KMS-11 (cell line): ENCODE measurements at regions not wholly inside any gene's neighbourhood (a gene's known extent, or its start where the extent isn't known, plus 50 kb on each side); places are given as distances from the start of the nearest gene placed in this dataset.

Experiments
- H2AFZ ChIP-seq: fragments of 200-600 bp; sonication (generic); 2 replicates; pipeline ENCODE4 v1.6.1; 2016; ENCODE audit warnings: antibody characterized with exemption, mixed run types, low read depth
- H3K27ac ChIP-seq: fragments of 200-600 bp; sonication (generic); 2 replicates; pipeline ENCODE4 v1.6.1; 2016; ENCODE audit warnings: mild to moderate bottlenecking, mixed run types
- H3K27me3 ChIP-seq: fragments of 200-600 bp; sonication (generic); 2 replicates; pipeline ENCODE4 v1.6.1; 2017; ENCODE audit warnings: mild to moderate bottlenecking, low read depth, mixed run types, moderate library complexity; ENCODE audit not compliant: insufficient read depth
- H3K36me3 ChIP-seq: fragments of 200-600 bp; sonication (generic); 2 replicates; pipeline ENCODE4 v1.6.1; 2017; ENCODE audit warnings: mild to moderate bottlenecking, mixed run types; ENCODE audit not compliant: insufficient read depth
- H3K4me1 ChIP-seq: fragments of 200-600 bp; sonication (generic); 2 replicates; pipeline ENCODE4 v1.6.1; 2016; ENCODE audit warnings: mild to moderate bottlenecking, low read depth, mixed run types; ENCODE audit not compliant: poor library complexity, severe bottlenecking
- H3K4me2 ChIP-seq: fragments of 200-600 bp; sonication (generic); 2 replicates; pipeline ENCODE4 v1.7.0; 2016; ENCODE audit warnings: mild to moderate bottlenecking, mixed run types
- H3K4me3 ChIP-seq: fragments of 200-600 bp; sonication (generic); IDR thresholded peaks from 2 replicates; pipeline ENCODE4 v1.6.1; 2017; ENCODE audit warnings: low read depth, low read length, mixed read lengths; ENCODE audit not compliant: insufficient read depth
- H3K79me2 ChIP-seq: fragments of 200-600 bp; sonication (generic); 2 replicates; pipeline ENCODE4 v1.6.1; 2016; ENCODE audit warnings: low read depth, mixed run types; ENCODE audit not compliant: insufficient read depth
- H3K9ac ChIP-seq: fragments of 200-600 bp; sonication (generic); 2 replicates; pipeline ENCODE4 v1.6.1; 2016; ENCODE audit warnings: mild to moderate bottlenecking, mixed run types
- H4K20me1 ChIP-seq: fragments of 200-600 bp; sonication (generic); 2 replicates; pipeline ENCODE4 v1.6.1; 2016; ENCODE audit warnings: mild to moderate bottlenecking, mixed run types; ENCODE audit not compliant: insufficient read depth
- TF ChIP-seq, protein P1 (sequence below): fragments of 200-600 bp; sonication (generic); conservative IDR thresholded peaks from 2 replicates; pipeline ENCODE4 v1.6.1; 2017; ENCODE audit warnings: low read depth, mild to moderate bottlenecking, antibody characterized with exemption, low read length, moderate library complexity, mixed read lengths

- Histone ChIP-seq H3K27ac (no peak overlapping the region), H3K79me2 (no peaks in the 10 kb centered on the region), H3K4me3 (no peak overlapping the region), H3K4me2 (no peak overlapping the region), H3K9ac (no peak overlapping the region), H2AFZ (no peak overlapping the region), H3K36me3 (no peaks in the 10 kb centered on the region), H3K27me3 (no peaks in the 10 kb centered on the region), H3K4me1 (no peaks in the 10 kb centered on the region), H4K20me1 (no peaks in the 10 kb centered on the region)
- TF ChIP-seq, protein P1, sequence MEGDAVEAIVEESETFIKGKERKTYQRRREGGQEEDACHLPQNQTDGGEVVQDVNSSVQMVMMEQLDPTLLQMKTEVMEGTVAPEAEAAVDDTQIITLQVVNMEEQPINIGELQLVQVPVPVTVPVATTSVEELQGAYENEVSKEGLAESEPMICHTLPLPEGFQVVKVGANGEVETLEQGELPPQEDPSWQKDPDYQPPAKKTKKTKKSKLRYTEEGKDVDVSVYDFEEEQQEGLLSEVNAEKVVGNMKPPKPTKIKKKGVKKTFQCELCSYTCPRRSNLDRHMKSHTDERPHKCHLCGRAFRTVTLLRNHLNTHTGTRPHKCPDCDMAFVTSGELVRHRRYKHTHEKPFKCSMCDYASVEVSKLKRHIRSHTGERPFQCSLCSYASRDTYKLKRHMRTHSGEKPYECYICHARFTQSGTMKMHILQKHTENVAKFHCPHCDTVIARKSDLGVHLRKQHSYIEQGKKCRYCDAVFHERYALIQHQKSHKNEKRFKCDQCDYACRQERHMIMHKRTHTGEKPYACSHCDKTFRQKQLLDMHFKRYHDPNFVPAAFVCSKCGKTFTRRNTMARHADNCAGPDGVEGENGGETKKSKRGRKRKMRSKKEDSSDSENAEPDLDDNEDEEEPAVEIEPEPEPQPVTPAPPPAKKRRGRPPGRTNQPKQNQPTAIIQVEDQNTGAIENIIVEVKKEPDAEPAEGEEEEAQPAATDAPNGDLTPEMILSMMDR, result no peak
Observed at GRCh38 chr5:163861670-163862069, 356.3 kb downstream of the MAT2B start.

DNA sequence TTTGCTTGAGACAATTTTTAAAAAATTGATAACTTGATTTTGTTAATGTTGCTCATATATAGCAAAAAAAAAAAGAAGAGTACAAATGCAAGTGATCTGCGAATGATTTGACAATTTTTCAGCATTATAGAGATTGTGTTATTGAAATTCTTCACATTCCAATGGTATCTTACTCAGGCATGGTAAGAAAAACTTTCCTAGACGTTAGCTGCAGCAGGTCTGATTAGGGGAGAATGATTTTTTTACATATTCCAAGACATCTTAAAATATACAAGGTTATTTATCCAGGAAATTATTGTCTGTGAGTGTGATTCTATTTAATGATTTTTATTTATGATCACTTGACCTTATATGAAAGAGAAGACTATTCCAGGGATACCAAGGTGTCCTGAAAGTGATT lies 361.9 kb downstream of the MAT2B start:
- Histone ChIP-seq H3K4me2 (no peak overlapping the region), H3K4me1 (no peaks in the 10 kb centered on the region), H3K9ac (no peak overlapping the region), H4K20me1 (no peaks in the 10 kb centered on the region), H3K4me3 (no peak overlapping the region), H2AFZ (no peak overlapping the region), H3K79me2 (no peaks in the 10 kb centered on the region), H3K27me3 (no peaks in the 10 kb centered on the region), H3K27ac (no peak overlapping the region), H3K36me3 (no peaks in the 10 kb centered on the region)
- TF ChIP-seq, protein P1, result no peak

DNA sequence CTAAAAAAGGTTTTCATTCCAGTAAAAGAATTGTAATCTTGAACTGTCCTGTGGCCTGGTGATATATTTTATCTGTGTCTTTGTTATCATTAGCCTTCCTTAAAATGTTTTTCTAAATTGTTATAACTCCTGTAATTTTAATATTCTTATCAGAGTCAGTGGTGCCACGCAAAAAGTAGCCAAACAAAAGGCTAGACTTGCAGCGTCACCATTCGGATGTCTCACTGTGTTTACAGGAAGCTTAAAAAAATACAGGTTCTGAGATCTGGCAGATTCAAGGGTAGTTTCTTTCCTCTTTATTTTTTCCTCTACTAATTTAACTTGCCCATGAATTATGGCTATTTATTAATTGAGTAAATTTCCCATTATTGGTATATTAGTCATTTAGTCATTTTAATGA lies 362.3 kb downstream of the MAT2B start:
- TF ChIP-seq, protein P1, result no peak
- Histone ChIP-seq H4K20me1 (no peaks in the 10 kb centered on the region), H3K9ac (no peak overlapping the region), H3K79me2 (no peaks in the 10 kb centered on the region), H3K27ac (no peak overlapping the region), H3K4me2 (no peak overlapping the region), H3K4me3 (no peak overlapping the region), H3K36me3 (no peaks in the 10 kb centered on the region), H2AFZ (no peak overlapping the region), H3K27me3 (no peaks in the 10 kb centered on the region), H3K4me1 (no peaks in the 10 kb centered on the region)

- H3K4me1 ChIP-seq, result no peaks in the 10 kb centered on the region
- H4K20me1 ChIP-seq, result no peaks in the 10 kb centered on the region
- H3K27ac ChIP-seq, result no peak overlapping the region
- no peaks in the 10 kb centered on the region for H3K79me2 ChIP-seq
- TF ChIP-seq, protein P1, result no peak
- H3K36me3 ChIP-seq, result no peaks in the 10 kb centered on the region
- H2AFZ ChIP-seq, result no peak overlapping the region
- no peak overlapping the region for H3K4me3 ChIP-seq
- no peak overlapping the region for H3K4me2 ChIP-seq
- H3K9ac ChIP-seq, result no peak overlapping the region
- no peaks in the 10 kb centered on the region for H3K27me3 ChIP-seq
Observed at GRCh38 chr5:163869581-163869980, 364.2 kb downstream of the MAT2B start.
